WI38 (cell line): ENCODE measurements at regions not wholly inside any gene's neighbourhood (a gene's known extent, or its start where the extent isn't known, plus 50 kb on each side); places are given as distances from the start of the nearest gene placed in this dataset.

Experiments used
- H3K4me3 ChIP-seq: 2 replicates; pipeline ENCODE4 v1.5.1; 2011; ENCODE audit warnings: low read depth, mild to moderate bottlenecking, control low read depth, low read length
- TF ChIP-seq, protein P1 (sequence below): IDR thresholded peaks from 2 replicates; pipeline ENCODE4 v1.5.1; 2012; ENCODE audit warnings: low read depth, mild to moderate bottlenecking, control low read depth, low read length

DNA sequence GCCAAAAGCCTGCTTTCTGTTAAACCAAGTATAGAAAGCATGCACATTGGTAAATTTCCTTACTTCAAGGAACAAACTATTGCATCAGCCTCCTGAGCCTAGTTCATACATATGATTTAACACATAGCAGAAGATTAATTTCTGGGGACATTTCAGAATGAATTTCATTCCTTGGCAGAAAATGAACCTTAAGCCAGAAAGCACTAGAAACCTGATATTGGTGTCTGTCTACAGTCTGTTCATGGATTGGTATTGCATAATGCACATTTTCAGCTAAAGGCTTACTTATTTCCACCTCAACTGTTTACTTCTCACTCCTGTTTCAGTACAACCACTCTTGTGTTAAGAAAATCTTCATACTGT is 1471.8 kb upstream of the NUDT12 start:
- TF ChIP-seq, protein P1, sequence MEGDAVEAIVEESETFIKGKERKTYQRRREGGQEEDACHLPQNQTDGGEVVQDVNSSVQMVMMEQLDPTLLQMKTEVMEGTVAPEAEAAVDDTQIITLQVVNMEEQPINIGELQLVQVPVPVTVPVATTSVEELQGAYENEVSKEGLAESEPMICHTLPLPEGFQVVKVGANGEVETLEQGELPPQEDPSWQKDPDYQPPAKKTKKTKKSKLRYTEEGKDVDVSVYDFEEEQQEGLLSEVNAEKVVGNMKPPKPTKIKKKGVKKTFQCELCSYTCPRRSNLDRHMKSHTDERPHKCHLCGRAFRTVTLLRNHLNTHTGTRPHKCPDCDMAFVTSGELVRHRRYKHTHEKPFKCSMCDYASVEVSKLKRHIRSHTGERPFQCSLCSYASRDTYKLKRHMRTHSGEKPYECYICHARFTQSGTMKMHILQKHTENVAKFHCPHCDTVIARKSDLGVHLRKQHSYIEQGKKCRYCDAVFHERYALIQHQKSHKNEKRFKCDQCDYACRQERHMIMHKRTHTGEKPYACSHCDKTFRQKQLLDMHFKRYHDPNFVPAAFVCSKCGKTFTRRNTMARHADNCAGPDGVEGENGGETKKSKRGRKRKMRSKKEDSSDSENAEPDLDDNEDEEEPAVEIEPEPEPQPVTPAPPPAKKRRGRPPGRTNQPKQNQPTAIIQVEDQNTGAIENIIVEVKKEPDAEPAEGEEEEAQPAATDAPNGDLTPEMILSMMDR: no peak

DNA sequence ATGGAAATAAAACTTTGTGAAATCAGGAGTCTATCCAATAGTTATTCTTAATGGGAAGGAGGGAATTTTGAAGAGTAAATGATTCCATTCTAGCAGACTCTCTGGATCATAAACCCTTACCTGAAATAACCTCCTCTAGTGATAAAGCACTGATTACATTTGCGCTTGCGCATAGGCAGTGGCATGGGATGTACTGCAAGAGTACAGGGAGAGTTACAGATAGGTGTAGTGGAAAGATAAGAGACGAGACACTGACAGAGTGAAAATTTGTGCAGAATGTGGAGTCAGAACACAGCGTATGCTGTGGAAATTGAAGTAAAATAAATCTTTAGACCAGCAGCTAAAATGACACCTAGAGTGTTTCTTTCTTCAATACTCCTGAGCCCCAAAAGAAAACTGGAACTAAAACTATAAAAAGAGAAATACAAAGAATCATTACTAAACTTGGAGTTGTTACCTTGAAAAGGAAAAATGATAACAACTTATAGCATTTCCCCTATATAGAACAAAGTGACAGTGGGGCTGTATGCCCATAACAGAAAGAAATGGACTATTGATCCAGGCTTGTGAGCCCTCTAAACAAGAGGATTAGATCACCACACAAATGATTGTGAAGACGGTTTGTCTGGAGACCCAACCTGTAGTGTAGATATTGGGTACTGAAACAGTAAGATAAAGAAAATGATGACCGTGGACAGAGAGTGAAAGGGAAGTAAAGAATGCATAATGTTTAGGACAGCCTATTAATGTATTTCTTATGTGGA is 1471.2 kb upstream of the NUDT12 start:
- TF ChIP-seq, protein P1: no peak
- no peak overlapping the region for H3K4me3 ChIP-seq

More for the DNA sequence above, 1471.8 kb upstream of the NUDT12 start:
- H3K4me3 ChIP-seq: no peak overlapping the region

DNA sequence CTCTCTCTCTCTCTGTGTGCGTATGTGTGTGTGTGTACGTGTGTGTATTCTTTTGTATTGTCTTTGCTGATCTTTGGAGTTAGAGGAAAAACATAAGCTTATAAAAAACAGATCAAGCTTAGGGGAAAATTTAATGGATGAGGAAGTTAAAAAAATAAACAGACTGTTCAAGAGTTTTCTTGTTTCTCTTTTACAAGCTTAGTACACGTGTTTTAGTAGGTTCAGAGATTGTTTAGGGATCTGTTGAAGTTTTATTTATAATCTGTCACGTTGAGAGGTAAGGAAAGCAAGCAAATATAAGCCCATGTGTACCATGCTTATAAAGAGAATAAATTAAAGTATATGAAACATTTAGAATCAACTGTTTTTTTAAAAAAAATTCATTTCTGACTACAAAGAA is 1470.3 kb upstream of the NUDT12 start:
- TF ChIP-seq, protein P1: no peak
- H3K4me3 ChIP-seq: no peak overlapping the region

DNA sequence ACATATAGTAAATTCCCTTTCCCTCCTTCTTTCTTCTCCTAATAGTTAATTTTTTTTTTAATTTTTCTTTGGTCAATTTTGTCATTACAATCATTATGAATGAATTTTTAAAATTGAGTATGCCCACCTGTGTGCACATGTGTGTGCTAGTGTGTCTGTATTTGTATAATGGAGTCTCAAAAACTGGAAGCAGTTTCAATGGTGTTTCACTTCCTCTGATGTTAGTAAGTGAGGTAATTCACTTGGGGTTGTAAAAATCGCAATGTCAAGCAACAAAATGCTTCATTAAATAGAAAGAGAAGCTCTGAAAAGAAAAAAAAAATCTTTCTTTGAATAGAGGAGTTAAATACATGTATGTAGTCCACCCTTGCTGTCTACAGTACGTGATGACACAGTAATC is 1467.6 kb upstream of the NUDT12 start:
- TF ChIP-seq, protein P1: no peak
- H3K4me3 ChIP-seq: no peak overlapping the region

DNA sequence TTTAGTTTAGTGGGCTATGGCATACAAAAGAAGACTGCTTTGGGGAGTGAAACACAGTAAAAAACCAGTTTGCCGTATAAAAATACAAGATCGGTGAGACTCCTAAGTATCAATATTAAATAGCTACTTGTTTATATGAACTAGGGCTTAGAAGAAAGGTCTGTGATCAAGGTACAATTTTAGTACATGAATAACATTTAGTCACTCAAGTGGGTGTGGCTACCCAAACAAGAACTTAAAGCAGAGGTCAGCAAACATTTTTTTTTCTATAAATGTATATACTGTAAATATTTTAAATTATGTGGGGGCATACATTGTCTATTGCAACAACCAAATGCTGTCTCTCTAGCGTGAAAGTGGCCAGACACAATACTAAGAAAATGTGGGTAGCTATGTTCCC is 1452.5 kb upstream of the NUDT12 start:
- TF ChIP-seq, protein P1: no peak
- no peak overlapping the region for H3K4me3 ChIP-seq

DNA sequence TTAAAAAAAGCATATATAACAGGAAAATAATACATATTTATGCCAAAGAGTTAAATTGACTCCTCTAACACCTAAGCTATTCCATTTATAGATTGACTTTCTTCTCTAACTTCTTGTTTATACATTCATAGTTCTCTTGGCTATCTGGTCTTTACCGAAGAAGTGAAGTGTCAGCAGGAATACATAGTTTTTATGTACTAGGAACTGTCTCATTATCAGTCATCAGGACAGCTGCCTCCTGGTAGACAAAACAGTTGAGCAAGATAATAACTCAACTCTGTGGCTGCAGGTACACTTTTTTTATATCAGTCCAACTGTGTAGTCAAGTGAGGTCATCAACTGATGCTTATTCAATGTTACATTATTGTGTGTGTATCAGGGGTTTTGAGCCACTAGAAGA is 1436.0 kb upstream of the NUDT12 start:
- TF ChIP-seq, protein P1: no peak
- no peak overlapping the region for H3K4me3 ChIP-seq

DNA sequence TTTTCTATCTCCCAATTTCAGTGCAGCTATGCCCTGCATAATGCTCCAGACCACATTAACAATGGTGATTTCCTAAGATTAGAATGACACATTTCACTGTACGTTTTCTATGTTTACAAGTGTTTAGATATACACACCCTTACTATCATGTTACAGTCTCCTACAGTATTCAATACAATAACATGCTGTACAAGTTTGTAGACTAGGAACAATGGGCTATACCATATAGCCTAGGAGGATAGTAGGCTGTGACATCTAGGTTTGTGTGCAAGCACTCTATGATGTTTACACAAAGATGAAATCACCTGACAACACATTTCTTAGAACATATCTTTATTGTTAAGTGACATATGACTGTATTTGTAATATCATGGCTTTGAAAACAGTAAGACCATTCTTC is 1435.6 kb upstream of the NUDT12 start:
- H3K4me3 ChIP-seq: no peak overlapping the region
- TF ChIP-seq, protein P1: no peak
